ENCODE measurements at regions not wholly inside any gene's neighbourhood (a gene's known extent, or its start where the extent isn't known, plus 50 kb on each side); places are given as distances from the start of the nearest gene placed in this dataset.

DNA sequence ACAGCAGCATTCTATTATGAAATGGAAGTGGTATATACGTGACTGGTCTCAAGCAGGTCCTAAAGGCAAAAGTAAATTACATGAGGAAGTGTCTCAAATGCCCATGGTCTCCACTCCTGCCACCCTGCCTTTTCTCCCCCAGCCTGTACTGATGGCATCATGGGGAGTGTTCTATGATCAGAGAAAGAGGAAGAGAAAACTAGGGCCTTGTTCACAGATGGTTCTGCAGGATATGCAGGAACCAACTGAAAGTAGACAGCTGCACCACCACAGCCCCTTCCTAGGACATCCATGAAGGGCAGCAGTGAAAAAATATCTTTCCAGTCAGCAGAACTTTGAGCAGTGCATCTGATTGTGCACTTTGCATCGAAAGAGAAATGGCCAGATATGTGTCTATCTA is 901.5 kb downstream of the ARAP2 start:
- no peaks in the 10 kb centered on the region for H3K9me3 ChIP-seq (ENCODE audit: control insufficient read depth, low read length)
- no peaks in the 10 kb centered on the region for H3K4me1 ChIP-seq (ENCODE audit: control insufficient read depth, insufficient read depth, low read length, poor library complexity, severe bottlenecking)
- no peak overlapping the region for H3K4me3 ChIP-seq (ENCODE audit: extremely low read depth, insufficient read depth, low read length, poor library complexity, severe bottlenecking)
- no peaks in the 10 kb centered on the region for H3K36me3 ChIP-seq (ENCODE audit: control insufficient read depth, insufficient read depth, low read length)
- no peak overlapping the region for H3K27ac ChIP-seq (ENCODE audit: low read depth, low read length, severe bottlenecking)
- 100% methylated on average over 1 of the region's 2 CpGs; no CpG with 5 or more reads in 1 of the 2 experiments for WGBS, 2 experiments (ENCODE audit: insufficient coverage in 2 of 2)

DNA sequence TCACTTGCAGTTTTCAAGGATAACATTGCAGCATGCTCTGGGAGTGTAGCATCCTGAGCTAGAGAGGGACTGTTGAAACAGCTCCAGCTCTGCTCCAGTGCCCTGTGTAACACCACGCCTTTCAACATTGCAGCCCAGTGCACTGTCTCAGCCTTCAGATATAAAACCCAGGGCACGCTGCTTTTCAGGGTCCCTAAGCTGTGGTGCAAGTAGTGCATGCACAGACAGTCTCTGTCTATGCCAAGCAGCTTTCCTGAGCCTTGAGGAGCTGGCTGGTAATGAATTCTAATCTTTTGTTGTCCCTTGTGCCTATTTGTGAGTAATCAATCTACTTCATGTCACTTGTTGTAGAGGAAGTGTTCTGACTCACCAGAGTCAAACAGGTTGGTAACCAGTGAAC is 897.0 kb downstream of the ARAP2 start:
- no peak overlapping the region for H3K4me3 ChIP-seq (ENCODE audit: extremely low read depth, insufficient read depth, low read length, poor library complexity, severe bottlenecking)
- H3K4me1 ChIP-seq (ENCODE audit: control insufficient read depth, insufficient read depth, low read length, poor library complexity, severe bottlenecking): no peaks in the 10 kb centered on the region
- H3K9me3 ChIP-seq (ENCODE audit: control insufficient read depth, low read length): peaks cover 20% of the 10 kb centered on the region
- H3K36me3 ChIP-seq (ENCODE audit: control insufficient read depth, insufficient read depth, low read length): no peaks in the 10 kb centered on the region
- no peak overlapping the region for H3K27ac ChIP-seq (ENCODE audit: low read depth, low read length, severe bottlenecking)
- 88 to 100% methylated on average over 2 of the region's 2 CpGs for WGBS, 2 experiments (ENCODE audit: insufficient coverage in 2 of 2)

DNA sequence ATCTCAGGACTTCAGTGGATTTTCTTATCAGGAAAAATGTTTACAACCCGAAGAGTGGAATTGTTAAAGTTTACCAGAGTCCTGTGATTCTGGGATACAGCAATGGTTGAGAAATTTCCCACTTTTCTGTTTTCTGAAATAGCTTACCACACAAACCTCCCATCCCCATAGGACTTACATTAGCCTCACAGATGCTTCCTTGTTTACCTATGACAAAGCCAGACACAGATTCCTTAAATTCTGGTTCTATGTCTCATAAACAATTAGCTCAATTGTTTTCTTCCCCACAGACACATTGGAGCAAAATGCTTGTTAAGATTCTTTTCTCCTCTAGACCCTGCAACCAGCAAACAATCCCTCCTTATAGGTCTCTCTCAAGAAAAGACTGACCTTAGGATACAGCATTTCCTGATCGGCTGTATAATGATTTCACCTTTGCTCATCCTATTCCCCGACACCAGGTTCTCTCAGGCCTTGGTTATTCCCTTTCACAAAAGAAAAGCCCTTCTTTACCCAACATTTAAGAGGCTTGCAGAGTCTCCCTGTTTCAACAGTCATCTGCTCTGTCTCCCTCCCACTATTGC is 886.2 kb downstream of the ARAP2 start:
- Histone ChIP-seq H3K4me3 (ENCODE audit: extremely low read depth, insufficient read depth, low read length, poor library complexity, severe bottlenecking) (no peak overlapping the region), H3K4me1 (ENCODE audit: control insufficient read depth, insufficient read depth, low read length, poor library complexity, severe bottlenecking) (peaks cover 14% of the 10 kb centered on the region), H3K9me3 (ENCODE audit: control insufficient read depth, low read length) (no peaks in the 10 kb centered on the region), H3K36me3 (ENCODE audit: control insufficient read depth, insufficient read depth, low read length) (no peaks in the 10 kb centered on the region), H3K27ac (ENCODE audit: low read depth, low read length, severe bottlenecking) (peak overlapping the region; percentile 97)
- 60 to 72% methylated on average over 2 of the region's 3 CpGs for WGBS, 2 experiments (ENCODE audit: insufficient coverage in 2 of 2)

DNA sequence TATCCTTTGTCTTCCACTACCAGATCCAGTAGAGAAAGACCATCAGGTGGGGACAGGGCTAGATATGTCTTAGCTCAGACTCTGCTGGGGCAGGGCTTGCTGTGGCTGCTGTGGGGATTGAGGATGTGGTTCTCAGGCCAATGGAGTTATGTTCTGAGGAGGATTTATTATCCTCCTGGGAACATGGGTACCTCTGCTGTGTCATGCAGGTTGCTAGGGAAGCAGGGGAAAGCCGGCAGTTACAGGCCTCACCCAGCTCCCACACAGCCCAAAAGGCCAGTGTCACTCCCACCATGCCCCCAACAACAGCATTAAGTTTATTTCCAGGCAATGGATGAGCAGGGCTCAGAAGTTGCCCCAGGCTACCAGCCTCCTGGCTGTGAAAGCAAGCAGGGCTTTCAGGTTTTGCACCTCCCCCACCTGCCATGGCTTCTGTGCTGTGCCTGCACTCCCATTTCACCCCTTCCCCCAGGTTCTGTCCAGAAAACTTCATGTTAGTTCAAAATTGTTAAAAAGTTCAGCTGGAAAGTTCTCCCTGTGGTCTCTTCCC is 879.9 kb downstream of the ARAP2 start:
- H3K27ac ChIP-seq (ENCODE audit: low read depth, low read length, severe bottlenecking): no peak overlapping the region
- no peak overlapping the region for H3K4me3 ChIP-seq (ENCODE audit: extremely low read depth, insufficient read depth, low read length, poor library complexity, severe bottlenecking)
- no peaks in the 10 kb centered on the region for H3K36me3 ChIP-seq (ENCODE audit: control insufficient read depth, insufficient read depth, low read length)
- no peaks in the 10 kb centered on the region for H3K9me3 ChIP-seq (ENCODE audit: control insufficient read depth, low read length)
- peaks cover 4% of the 10 kb centered on the region for H3K4me1 ChIP-seq (ENCODE audit: control insufficient read depth, insufficient read depth, low read length, poor library complexity, severe bottlenecking)
- no CpG with 5 or more reads among the region's 1 CpG for WGBS, 2 experiments (ENCODE audit: insufficient coverage in 2 of 2)

- H3K9me3 ChIP-seq (ENCODE audit: control insufficient read depth, low read length): no peaks in the 10 kb centered on the region
- no peak overlapping the region for H3K4me3 ChIP-seq (ENCODE audit: extremely low read depth, insufficient read depth, low read length, poor library complexity, severe bottlenecking)
- H3K4me1 ChIP-seq (ENCODE audit: control insufficient read depth, insufficient read depth, low read length, poor library complexity, severe bottlenecking): peaks cover 4% of the 10 kb centered on the region
- no peak overlapping the region for H3K27ac ChIP-seq (ENCODE audit: low read depth, low read length, severe bottlenecking)
- no peaks in the 10 kb centered on the region for H3K36me3 ChIP-seq (ENCODE audit: control insufficient read depth, insufficient read depth, low read length)
- 100% methylated on average over 1 of the region's 1 CpG; no CpG with 5 or more reads in 1 of the 2 experiments for WGBS, 2 experiments (ENCODE audit: insufficient coverage in 2 of 2)
Measured at GRCh38 chr4:35365186-35365585, 879.1 kb downstream of the ARAP2 start.

DNA sequence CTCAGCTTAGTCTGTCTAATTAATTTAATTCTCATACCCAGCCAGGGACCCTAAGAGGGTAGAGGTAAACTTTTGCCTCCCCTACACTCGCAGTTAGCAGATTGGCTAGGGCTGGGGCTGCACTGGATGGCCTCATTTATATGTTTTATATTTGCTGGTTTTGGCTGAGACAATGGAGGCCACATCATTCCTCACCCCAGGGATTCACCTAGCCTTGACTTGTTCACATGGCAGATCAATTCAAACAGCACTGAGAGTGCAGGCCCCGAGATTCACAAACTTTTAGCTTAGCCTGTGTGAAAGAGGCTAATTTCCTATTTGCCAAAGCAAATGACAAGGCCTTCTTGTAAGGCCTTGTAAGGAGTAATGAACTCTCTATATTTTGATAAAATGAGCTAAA is 844.4 kb downstream of the ARAP2 start:
- Histone ChIP-seq H3K27ac (ENCODE audit: low read depth, low read length, severe bottlenecking) (no peak overlapping the region), H3K4me3 (ENCODE audit: extremely low read depth, insufficient read depth, low read length, poor library complexity, severe bottlenecking) (no peak overlapping the region), H3K4me1 (ENCODE audit: control insufficient read depth, insufficient read depth, low read length, poor library complexity, severe bottlenecking) (no peaks in the 10 kb centered on the region), H3K36me3 (ENCODE audit: control insufficient read depth, insufficient read depth, low read length) (no peaks in the 10 kb centered on the region), H3K9me3 (ENCODE audit: control insufficient read depth, low read length) (no peaks in the 10 kb centered on the region)
- WGBS, 2 experiments (ENCODE audit: insufficient coverage in 2 of 2): 73 to 83% methylated on average over 1 to 2 of the region's 2 CpGs

- WGBS, 2 experiments (ENCODE audit: insufficient coverage in 2 of 2): no CpG with 5 or more reads among the region's 1 CpG
- Histone ChIP-seq H3K27ac (ENCODE audit: low read depth, low read length, severe bottlenecking) (no peak overlapping the region), H3K36me3 (ENCODE audit: control insufficient read depth, insufficient read depth, low read length) (no peaks in the 10 kb centered on the region), H3K9me3 (ENCODE audit: control insufficient read depth, low read length) (no peaks in the 10 kb centered on the region), H3K4me3 (ENCODE audit: extremely low read depth, insufficient read depth, low read length, poor library complexity, severe bottlenecking) (no peak overlapping the region), H3K4me1 (ENCODE audit: control insufficient read depth, insufficient read depth, low read length, poor library complexity, severe bottlenecking) (no peaks in the 10 kb centered on the region)
Measured at GRCh38 chr4:35423104-35423503, 821.2 kb downstream of the ARAP2 start.

DNA sequence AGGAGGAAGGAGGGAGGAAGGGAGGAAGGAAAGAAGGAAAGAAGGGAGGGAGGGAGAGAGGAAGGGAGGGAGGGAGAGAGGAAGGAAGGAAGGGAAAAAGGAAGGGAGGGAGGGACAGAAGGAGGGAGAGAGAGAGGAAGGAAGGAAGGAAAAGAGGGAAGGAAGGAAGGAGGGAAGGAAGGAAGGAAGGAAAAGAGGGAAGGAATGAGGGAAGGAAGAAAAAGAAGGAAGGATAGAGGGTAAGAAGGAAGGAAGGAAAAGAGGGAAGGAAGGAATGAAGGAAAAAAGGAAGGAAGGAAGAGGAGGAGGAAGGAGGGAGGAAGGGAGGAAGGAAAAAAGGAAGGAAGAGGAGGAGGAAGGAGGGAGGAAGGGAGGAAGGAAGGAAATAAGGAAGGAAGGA is 796.8 kb downstream of the ARAP2 start:
- Histone ChIP-seq H3K36me3 (ENCODE audit: control insufficient read depth, insufficient read depth, low read length) (no peaks in the 10 kb centered on the region), H3K9me3 (ENCODE audit: control insufficient read depth, low read length) (peaks cover 11% of the 10 kb centered on the region), H3K27ac (ENCODE audit: low read depth, low read length, severe bottlenecking) (no peak overlapping the region), H3K4me1 (ENCODE audit: control insufficient read depth, insufficient read depth, low read length, poor library complexity, severe bottlenecking) (no peaks in the 10 kb centered on the region), H3K4me3 (ENCODE audit: extremely low read depth, insufficient read depth, low read length, poor library complexity, severe bottlenecking) (no peak overlapping the region)

GRCh38 chr4:35459045-35459444 is 785.3 kb downstream of the ARAP2 start:
- no peaks in the 10 kb centered on the region for H3K9me3 ChIP-seq (ENCODE audit: control insufficient read depth, low read length)
- no peaks in the 10 kb centered on the region for H3K4me1 ChIP-seq (ENCODE audit: control insufficient read depth, insufficient read depth, low read length, poor library complexity, severe bottlenecking)
- no peaks in the 10 kb centered on the region for H3K36me3 ChIP-seq (ENCODE audit: control insufficient read depth, insufficient read depth, low read length)
- H3K4me3 ChIP-seq (ENCODE audit: extremely low read depth, insufficient read depth, low read length, poor library complexity, severe bottlenecking): no peak overlapping the region
- H3K27ac ChIP-seq (ENCODE audit: low read depth, low read length, severe bottlenecking): no peak overlapping the region

DNA sequence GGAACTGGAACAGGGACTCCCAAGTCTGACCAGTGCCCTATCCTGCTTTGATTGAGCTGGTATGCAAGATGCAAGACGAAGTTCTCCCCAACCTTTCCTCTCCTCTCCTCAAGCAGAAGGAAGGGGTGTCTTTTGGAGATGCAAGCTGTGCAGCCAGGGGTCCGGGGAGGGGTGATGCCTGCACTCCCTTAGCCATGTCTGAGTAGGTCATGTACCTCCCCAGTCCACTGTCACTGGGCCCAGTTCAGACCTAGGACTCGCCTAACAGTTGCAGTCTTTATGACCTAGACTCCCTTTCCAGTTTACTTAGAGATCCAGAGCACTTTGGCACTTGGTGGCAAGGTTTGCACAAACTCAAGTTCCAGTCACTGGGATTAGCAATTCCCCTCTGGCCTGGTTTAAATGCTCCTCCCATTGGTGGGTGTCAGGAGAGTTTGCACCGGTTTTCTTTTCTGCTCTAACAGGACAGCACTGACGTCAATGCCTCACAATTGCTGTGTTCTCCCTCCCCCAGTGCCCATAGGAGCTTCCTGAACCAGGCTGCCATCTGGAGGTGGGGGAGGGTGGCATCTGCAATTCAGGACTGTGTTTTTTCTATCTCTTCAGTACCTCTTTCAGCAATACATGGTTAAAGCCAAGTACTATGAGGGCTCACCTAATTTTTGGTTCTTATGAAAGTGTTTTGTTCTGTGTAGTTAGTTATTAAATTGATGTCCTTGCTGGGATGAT is 782.2 kb downstream of the ARAP2 start:
- Histone ChIP-seq H3K9me3 (ENCODE audit: control insufficient read depth, low read length) (no peaks in the 10 kb centered on the region), H3K4me1 (ENCODE audit: control insufficient read depth, insufficient read depth, low read length, poor library complexity, severe bottlenecking) (no peaks in the 10 kb centered on the region), H3K4me3 (ENCODE audit: extremely low read depth, insufficient read depth, low read length, poor library complexity, severe bottlenecking) (no peak overlapping the region), H3K27ac (ENCODE audit: low read depth, low read length, severe bottlenecking) (no peak overlapping the region), H3K36me3 (ENCODE audit: control insufficient read depth, insufficient read depth, low read length) (no peaks in the 10 kb centered on the region)
- 60 to 100% methylated on average over 1 to 2 of the region's 5 CpGs for WGBS, 2 experiments (ENCODE audit: insufficient coverage in 2 of 2)

DNA sequence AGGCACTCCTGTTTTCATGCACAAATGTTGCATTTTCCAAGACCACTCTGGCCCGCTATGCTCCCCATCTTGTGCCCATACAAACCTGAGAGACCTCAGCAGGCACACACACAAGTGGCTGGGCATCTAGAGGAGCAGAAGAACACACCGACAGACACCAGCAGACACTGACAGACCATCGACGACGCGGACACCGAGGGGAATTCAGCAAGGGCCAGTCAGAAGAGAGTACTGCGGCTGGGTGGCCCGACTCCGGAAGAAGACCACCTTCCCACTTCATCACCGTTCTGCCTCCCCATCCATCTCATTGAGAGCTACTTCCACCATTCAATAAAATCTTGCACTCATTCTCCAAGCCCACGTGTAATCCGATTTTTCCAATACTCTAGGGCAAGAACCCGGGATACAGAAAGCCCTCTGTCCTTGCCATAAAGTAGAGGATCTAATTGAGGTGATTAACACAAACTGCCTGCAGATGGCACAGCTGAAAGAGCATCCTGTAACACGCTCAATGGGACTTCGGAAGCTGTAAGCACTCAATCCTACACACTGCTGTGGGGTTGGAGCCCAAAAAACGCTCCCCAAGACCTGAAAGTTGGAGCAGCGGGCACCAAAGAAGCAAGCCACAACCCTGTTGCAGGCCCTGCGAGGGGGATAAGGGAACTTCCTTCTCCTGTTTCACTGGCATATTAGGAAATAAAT is 780.9 kb downstream of the ARAP2 start:
- 89 to 95% methylated on average over 13 to 16 of the region's 19 CpGs for WGBS, 2 experiments (ENCODE audit: insufficient coverage in 2 of 2)
- Histone ChIP-seq H3K27ac (ENCODE audit: low read depth, low read length, severe bottlenecking) (no peak overlapping the region), H3K36me3 (ENCODE audit: control insufficient read depth, insufficient read depth, low read length) (no peaks in the 10 kb centered on the region), H3K4me1 (ENCODE audit: control insufficient read depth, insufficient read depth, low read length, poor library complexity, severe bottlenecking) (no peaks in the 10 kb centered on the region), H3K9me3 (ENCODE audit: control insufficient read depth, low read length) (no peaks in the 10 kb centered on the region), H3K4me3 (ENCODE audit: extremely low read depth, insufficient read depth, low read length, poor library complexity, severe bottlenecking) (no peak overlapping the region)

All from mesodermal cell (in vitro differentiated cells).